ENCODE measurements at regions not wholly inside any gene's neighbourhood (a gene's known extent, or its start where the extent isn't known, plus 50 kb on each side); places are given as distances from the start of the nearest gene placed in this dataset.

GRCh38 chr2:181172676-181173075 is 192.3 kb downstream of the UBE2E3 start:
- no peaks in the 10 kb centered on the region for H4K20me1 ChIP-seq (ENCODE audit: insufficient read depth, low read length)
- H3K79me2 ChIP-seq (ENCODE audit: insufficient read depth, low read length) = no peaks in the 10 kb centered on the region
- no peak overlapping the region for H3K27ac ChIP-seq (ENCODE audit: extremely low read length, insufficient read depth, low read length)
- POLR2A ChIA-PET = no interaction called here
- FAIRE-seq (no peak), ATAC-seq (no peak), DNase-seq (ENCODE audit: low spot score) (no peak)
- H3K36me3 ChIP-seq (replicated peaks in 1 of 2; ENCODE audit: control insufficient read depth in 1 of 2, insufficient read depth in 2 of 2, low read length in 2 of 2) = no peaks in the 10 kb centered on the region
- H3K4me1 ChIP-seq (ENCODE audit: insufficient read depth, low read length) = no peaks in the 10 kb centered on the region
- H3K27me3 ChIP-seq (ENCODE audit: control insufficient read depth in 1 of 2, insufficient read depth in 2 of 2, low read length in 2 of 2) = no peaks in the 10 kb centered on the region
- H3K9me3 ChIP-seq (ENCODE audit: low read length) = no peaks in the 10 kb centered on the region
- TF ChIP-seq KLF9 (CRISPR knock-in tag; IDR thresholded peaks at IDR 0.05; ENCODE audit: low read depth) (no peak), NFAT5 (CRISPR knock-in tag; IDR thresholded peaks at IDR 0.05) (no peak), RBFOX2 (IDR thresholded peaks at IDR 0.05; ENCODE audit: low read depth, low read length) (no peak), MBNL3 (CRISPR knock-in tag; conservative IDR thresholded peaks at IDR 0.05) (no peak), NR1H2 (CRISPR knock-in tag; IDR thresholded peaks at IDR 0.05; ENCODE audit: borderline replicate concordance, low read depth) (no peak), RORA (CRISPR knock-in tag; IDR thresholded peaks at IDR 0.05) (no peak), ZNF720 (CRISPR knock-in tag; IDR thresholded peaks at IDR 0.05) (no peak), ISL2 (CRISPR knock-in tag; IDR thresholded peaks at IDR 0.05) (no peak), MLLT10 (CRISPR knock-in tag; IDR thresholded peaks at IDR 0.05) (no peak), DMTF1 (CRISPR knock-in tag; IDR thresholded peaks at IDR 0.05) (no peak), GLMP (CRISPR knock-in tag; IDR thresholded peaks at IDR 0.05; ENCODE audit: borderline replicate concordance) (no peak), IKZF1 (IDR thresholded peaks at IDR 0.05) (no peak), PRPF4 (IDR thresholded peaks at IDR 0.05; ENCODE audit: low read depth, low read length, poor library complexity, severe bottlenecking) (no peak)
- TF ChIP-seq, protein P1, sequence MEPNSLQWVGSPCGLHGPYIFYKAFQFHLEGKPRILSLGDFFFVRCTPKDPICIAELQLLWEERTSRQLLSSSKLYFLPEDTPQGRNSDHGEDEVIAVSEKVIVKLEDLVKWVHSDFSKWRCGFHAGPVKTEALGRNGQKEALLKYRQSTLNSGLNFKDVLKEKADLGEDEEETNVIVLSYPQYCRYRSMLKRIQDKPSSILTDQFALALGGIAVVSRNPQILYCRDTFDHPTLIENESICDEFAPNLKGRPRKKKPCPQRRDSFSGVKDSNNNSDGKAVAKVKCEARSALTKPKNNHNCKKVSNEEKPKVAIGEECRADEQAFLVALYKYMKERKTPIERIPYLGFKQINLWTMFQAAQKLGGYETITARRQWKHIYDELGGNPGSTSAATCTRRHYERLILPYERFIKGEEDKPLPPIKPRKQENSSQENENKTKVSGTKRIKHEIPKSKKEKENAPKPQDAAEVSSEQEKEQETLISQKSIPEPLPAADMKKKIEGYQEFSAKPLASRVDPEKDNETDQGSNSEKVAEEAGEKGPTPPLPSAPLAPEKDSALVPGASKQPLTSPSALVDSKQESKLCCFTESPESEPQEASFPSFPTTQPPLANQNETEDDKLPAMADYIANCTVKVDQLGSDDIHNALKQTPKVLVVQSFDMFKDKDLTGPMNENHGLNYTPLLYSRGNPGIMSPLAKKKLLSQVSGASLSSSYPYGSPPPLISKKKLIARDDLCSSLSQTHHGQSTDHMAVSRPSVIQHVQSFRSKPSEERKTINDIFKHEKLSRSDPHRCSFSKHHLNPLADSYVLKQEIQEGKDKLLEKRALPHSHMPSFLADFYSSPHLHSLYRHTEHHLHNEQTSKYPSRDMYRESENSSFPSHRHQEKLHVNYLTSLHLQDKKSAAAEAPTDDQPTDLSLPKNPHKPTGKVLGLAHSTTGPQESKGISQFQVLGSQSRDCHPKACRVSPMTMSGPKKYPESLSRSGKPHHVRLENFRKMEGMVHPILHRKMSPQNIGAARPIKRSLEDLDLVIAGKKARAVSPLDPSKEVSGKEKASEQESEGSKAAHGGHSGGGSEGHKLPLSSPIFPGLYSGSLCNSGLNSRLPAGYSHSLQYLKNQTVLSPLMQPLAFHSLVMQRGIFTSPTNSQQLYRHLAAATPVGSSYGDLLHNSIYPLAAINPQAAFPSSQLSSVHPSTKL (CRISPR knock-in tag; IDR thresholded peaks at IDR 0.05) = no peak
- no peak overlapping the region for H2AFZ ChIP-seq (ENCODE audit: low read length)
- 3% methylated on average over 3 of the region's 3 CpGs for WGBS (ENCODE audit: low lambda C conversion rate)
- in situ Hi-C loops (cut with HindIII; ENCODE audit: extremely low pct_ligation_motif_present, low pct_unique_long_range_greater_than_20kb) (no loop called here), intact Hi-C loops (cut with micrococcal nuclease; ENCODE audit: unreplicated experiment) (no loop called here)
- no peak overlapping the region for H3K4me2 ChIP-seq (ENCODE audit: low read depth, low read length)
- CTCF ChIA-PET (ENCODE audit: low intra/inter-chr PET ratio, low total read pairs) = no interaction called here
- H3K4me3 ChIP-seq (replicated peaks in 1 of 3; ENCODE audit: insufficient read depth in 1 of 3, low read depth in 2 of 3, low read length in 3 of 3) = no peak overlapping the region
- BruUV-seq (replicated peaks) = no TSS peak
- no peak overlapping the region for H3K9ac ChIP-seq (ENCODE audit: insufficient read depth, low read depth, low read length)

Data from HepG2 (cell line).